Activated naive CD8-positive, alpha-beta T cell treated with anti-CD3 and anti-CD28 coated beads, Interleukin-2, amount 10 ng/mL, durations not matched to agents 7 days and 5 days (primary cell): ENCODE measurements at regions not wholly inside any gene's neighbourhood (a gene's known extent, or its start where the extent isn't known, plus 50 kb on each side); places are given as distances from the start of the nearest gene placed in this dataset.
A peak's percentile ranks its signal among the peaks of the same experiment; 100 is the strongest.

ENCODE experiments used
- ATAC-seq: fragments of 150-1000 bp; cut with Tn5 transposase; one replicate; pipeline ENCODE4 v1.10.0; 2021; ENCODE audit warnings: low read depth, moderate library complexity
- POLR2A ChIA-PET: fragments of 350-600 bp; sonication (Branson Sonifier 250); formaldehyde crosslinking; loops from one replicate; lab custom pipeline; 2021; ENCODE audit warnings: antibody characterized with exemption; lab: Charles Lee
- DNase-seq: peaks from one replicate; pipeline ENCODE4 v3.0.0; 2021
- H3K27ac Mint-ChIP-seq: one replicate; pipeline ENCODE4 v1.8.0; 2022; ENCODE audit warnings: mild to moderate bottlenecking, mixed read lengths
- H3K27me3 Mint-ChIP-seq: one replicate; pipeline ENCODE4 v1.8.0; 2022; ENCODE audit warnings: mild to moderate bottlenecking, moderate library complexity, mixed read lengths
- H3K36me3 Mint-ChIP-seq: one replicate; pipeline ENCODE4 v1.8.0; 2021; ENCODE audit warnings: mild to moderate bottlenecking, mixed read lengths
- H3K4me1 Mint-ChIP-seq: one replicate; pipeline ENCODE4 v1.8.0; 2021; ENCODE audit warnings: mixed read lengths
- H3K4me3 Mint-ChIP-seq: one replicate; pipeline ENCODE4 v1.8.0; 2022; ENCODE audit warnings: mild to moderate bottlenecking, moderate library complexity, mixed read lengths
- H3K9me3 Mint-ChIP-seq: one replicate; pipeline ENCODE4 v1.8.0; 2021; ENCODE audit warnings: mixed read lengths

DNA sequence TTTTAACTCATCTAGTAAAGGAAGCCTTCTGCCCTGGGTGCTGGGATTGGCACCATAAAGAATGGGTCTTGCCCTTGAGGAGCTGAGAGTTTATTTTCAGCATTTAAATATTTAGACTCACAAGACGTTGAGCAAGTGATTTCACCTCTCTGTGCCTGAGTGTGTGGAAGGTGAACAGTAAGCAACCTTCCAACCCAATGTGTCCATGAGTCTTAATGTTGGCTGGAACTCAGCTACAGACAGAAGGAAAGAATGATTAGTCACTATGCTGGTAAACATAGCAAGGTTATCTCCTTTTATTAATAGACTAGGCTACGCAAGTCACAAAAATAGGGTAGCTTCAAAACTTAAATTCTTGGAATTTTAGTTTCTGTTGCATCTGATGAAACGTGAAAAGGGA, 277.4 kb upstream of the GATB start:
- Mint-ChIP-seq H3K27me3 (no peaks in the 10 kb centered on the region), H3K9me3 (peaks cover 7% of the 10 kb centered on the region), H3K4me3 (no peak overlapping the region), H3K36me3 (peaks cover 4% of the 10 kb centered on the region), H3K27ac (no peak overlapping the region), H3K4me1 (no peaks in the 10 kb centered on the region)
- no peak for DNase-seq
- POLR2A ChIA-PET = no interaction called here
- no peak for ATAC-seq

- peaks cover 1% of the 10 kb centered on the region for H3K9me3 Mint-ChIP-seq
- H3K27me3 Mint-ChIP-seq = no peaks in the 10 kb centered on the region
- H3K4me3 Mint-ChIP-seq = no peak overlapping the region
Observed at GRCh38 chr4:152037435-152037834, 276.6 kb upstream of the GATB start.

GRCh38 chr4:152033621-152034020, 272.8 kb upstream of the GATB start:
- peaks cover under 1% of the 10 kb centered on the region for H3K27me3 Mint-ChIP-seq
- H3K9me3 Mint-ChIP-seq = peaks cover 1% of the 10 kb centered on the region
- no peak overlapping the region for H3K27ac Mint-ChIP-seq
- no peaks in the 10 kb centered on the region for H3K4me1 Mint-ChIP-seq
- POLR2A ChIA-PET = no interaction called here
- peaks cover 2% of the 10 kb centered on the region for H3K36me3 Mint-ChIP-seq
- no peak overlapping the region for H3K4me3 Mint-ChIP-seq
- ATAC-seq (no peak), DNase-seq (no peak)

More at GRCh38 chr4:152037435-152037834, 276.6 kb upstream of the GATB start:
- DNase-seq (no peak), ATAC-seq (no peak)
- POLR2A ChIA-PET = no interaction called here
- no peaks in the 10 kb centered on the region for H3K4me1 Mint-ChIP-seq
- H3K27ac Mint-ChIP-seq = no peak overlapping the region
- H3K36me3 Mint-ChIP-seq = peaks cover 2% of the 10 kb centered on the region

- no peak for ATAC-seq
Observed at GRCh38 chr4:152032722-152033131, 271.9 kb upstream of the GATB start.

GRCh38 chr4:152029631-152030030, 268.8 kb upstream of the GATB start:
- Mint-ChIP-seq H3K27ac (no peak overlapping the region), H3K36me3 (no peaks in the 10 kb centered on the region), H3K9me3 (peaks cover 4% of the 10 kb centered on the region), H3K27me3 (peaks cover 3% of the 10 kb centered on the region), H3K4me1 (peaks cover 3% of the 10 kb centered on the region), H3K4me3 (no peak overlapping the region)
- POLR2A ChIA-PET = no interaction called here
- no peak for ATAC-seq
- no peak for DNase-seq

More at GRCh38 chr4:152032722-152033131, 271.9 kb upstream of the GATB start:
- Mint-ChIP-seq H3K4me1 (no peaks in the 10 kb centered on the region), H3K27ac (no peak overlapping the region), H3K4me3 (no peak overlapping the region), H3K36me3 (peaks cover 2% of the 10 kb centered on the region), H3K27me3 (peaks cover 3% of the 10 kb centered on the region), H3K9me3 (peaks cover 1% of the 10 kb centered on the region)
- no peak for DNase-seq
- POLR2A ChIA-PET = no interaction called here

- POLR2A ChIA-PET = no interaction called here
- peaks cover 3% of the 10 kb centered on the region for H3K4me1 Mint-ChIP-seq
- peaks cover 4% of the 10 kb centered on the region for H3K9me3 Mint-ChIP-seq
- H3K4me3 Mint-ChIP-seq = no peak overlapping the region
- no peak overlapping the region for H3K27ac Mint-ChIP-seq
- ATAC-seq = no peak
- peaks cover 3% of the 10 kb centered on the region for H3K27me3 Mint-ChIP-seq
- no peaks in the 10 kb centered on the region for H3K36me3 Mint-ChIP-seq
- DNase-seq = no peak
Observed at GRCh38 chr4:152028131-152028530, 267.3 kb upstream of the GATB start.

DNA sequence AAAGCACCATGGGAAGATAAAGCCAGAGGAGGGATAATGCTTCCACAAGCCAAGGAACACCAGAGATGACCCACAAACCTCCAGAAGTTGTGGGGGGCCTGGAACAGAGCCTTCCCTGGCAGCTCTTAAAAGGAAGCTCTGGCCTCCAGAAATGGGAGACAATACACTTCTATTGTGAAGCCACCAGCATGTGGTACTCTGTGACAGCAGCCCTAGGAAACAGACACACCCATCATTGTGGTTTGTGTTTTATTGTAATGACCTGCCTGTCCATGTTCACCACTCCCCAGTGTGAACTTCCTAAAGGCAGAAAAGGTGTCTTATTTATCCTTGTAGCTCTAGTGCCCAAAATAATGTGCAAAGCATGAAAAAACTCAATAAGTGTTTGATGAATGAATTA, 264.1 kb upstream of the GATB start:
- no peak for ATAC-seq
- DNase-seq = no peak
- no peak overlapping the region for H3K4me3 Mint-ChIP-seq
- H3K27ac Mint-ChIP-seq = peak overlapping the region; percentile 39
- H3K4me1 Mint-ChIP-seq = peaks cover 3% of the 10 kb centered on the region
- POLR2A ChIA-PET = no interaction called here
- peaks cover 4% of the 10 kb centered on the region for H3K9me3 Mint-ChIP-seq
- H3K36me3 Mint-ChIP-seq = no peaks in the 10 kb centered on the region
- peaks cover 3% of the 10 kb centered on the region for H3K27me3 Mint-ChIP-seq

GRCh38 chr4:152023674-152024073, 262.9 kb upstream of the GATB start:
- H3K36me3 Mint-ChIP-seq = no peaks in the 10 kb centered on the region
- H3K9me3 Mint-ChIP-seq = peaks cover 4% of the 10 kb centered on the region
- DNase-seq = no peak
- no peak overlapping the region for H3K27ac Mint-ChIP-seq
- peaks cover 3% of the 10 kb centered on the region for H3K4me1 Mint-ChIP-seq
- no peak overlapping the region for H3K4me3 Mint-ChIP-seq
- ATAC-seq = no peak
- peaks cover 3% of the 10 kb centered on the region for H3K27me3 Mint-ChIP-seq
- POLR2A ChIA-PET = no interaction called here

GRCh38 chr4:152022543-152022942, 261.7 kb upstream of the GATB start:
- Mint-ChIP-seq H3K27me3 (no peaks in the 10 kb centered on the region), H3K36me3 (no peaks in the 10 kb centered on the region), H3K9me3 (peaks cover 3% of the 10 kb centered on the region), H3K4me3 (no peak overlapping the region), H3K27ac (no peak overlapping the region), H3K4me1 (peaks cover 3% of the 10 kb centered on the region)
- DNase-seq (no peak), ATAC-seq (no peak)
- POLR2A ChIA-PET = no interaction called here

DNA sequence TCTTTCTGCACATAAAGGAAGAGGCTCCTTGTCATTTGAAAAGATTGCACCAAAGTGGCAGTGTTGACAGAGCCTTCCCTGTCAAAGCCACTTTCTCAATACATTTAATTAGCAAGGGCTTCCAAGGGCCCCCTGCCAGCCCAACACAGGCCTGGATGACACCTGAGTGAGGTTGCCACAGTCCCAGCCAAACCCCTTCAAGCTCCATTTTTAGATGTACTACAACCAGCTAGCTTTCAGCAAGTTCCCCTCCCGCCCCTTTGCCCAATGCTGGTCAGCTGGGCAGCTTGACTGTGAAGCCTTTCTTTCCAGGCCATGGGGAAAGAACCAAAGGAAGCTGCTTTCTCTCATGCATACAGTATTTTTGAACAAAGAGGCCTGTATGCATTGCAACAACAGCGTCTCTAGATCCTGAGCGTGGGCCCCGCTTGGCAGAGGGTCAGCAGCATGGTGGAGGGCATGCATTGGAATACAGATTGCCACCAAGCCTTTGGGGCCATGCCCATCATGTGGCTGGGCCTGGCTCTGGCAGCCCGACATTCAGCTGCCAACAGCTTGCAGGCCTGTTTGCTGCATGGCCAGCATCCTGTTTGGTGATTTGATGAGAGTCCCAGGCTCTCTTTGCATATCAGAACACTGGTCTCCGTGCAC, 261.1 kb upstream of the GATB start:
- no peak overlapping the region for H3K4me3 Mint-ChIP-seq
- no peaks in the 10 kb centered on the region for H3K9me3 Mint-ChIP-seq
- H3K36me3 Mint-ChIP-seq = no peaks in the 10 kb centered on the region
- no peak overlapping the region for H3K27ac Mint-ChIP-seq
- H3K4me1 Mint-ChIP-seq = peaks cover 3% of the 10 kb centered on the region
- H3K27me3 Mint-ChIP-seq = no peaks in the 10 kb centered on the region
- POLR2A ChIA-PET = no interaction called here
- ATAC-seq (no peak), DNase-seq (no peak)

DNA sequence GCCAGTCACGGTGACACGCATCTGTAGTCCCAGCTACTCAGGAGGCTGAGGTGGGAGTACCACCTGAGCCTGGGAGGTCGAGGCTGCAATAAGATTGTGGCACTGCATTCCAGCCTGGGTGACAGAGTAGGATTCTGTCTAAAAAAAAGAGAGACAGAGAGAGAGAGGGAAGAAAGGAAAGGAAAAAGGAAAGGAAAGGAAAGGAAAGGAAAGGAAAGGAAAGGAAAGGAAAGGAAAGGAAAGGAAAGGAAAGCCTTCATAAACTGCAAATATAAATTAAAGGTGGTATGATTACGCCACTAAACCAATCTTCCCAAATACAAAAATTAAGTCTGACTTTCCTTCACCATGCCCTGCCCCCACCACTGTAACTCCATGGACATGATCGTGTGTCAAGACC, 259.3 kb upstream of the GATB start:
- H3K36me3 Mint-ChIP-seq = no peaks in the 10 kb centered on the region
- no peaks in the 10 kb centered on the region for H3K27me3 Mint-ChIP-seq
- no peak overlapping the region for H3K4me3 Mint-ChIP-seq
- H3K27ac Mint-ChIP-seq = peak overlapping the region; percentile 62
- H3K4me1 Mint-ChIP-seq = peaks cover 3% of the 10 kb centered on the region
- POLR2A ChIA-PET = no interaction called here
- ATAC-seq = no peak
- H3K9me3 Mint-ChIP-seq = no peaks in the 10 kb centered on the region
- DNase-seq = no peak

GRCh38 chr4:152016303-152016620, 255.5 kb upstream of the GATB start:
- no peaks in the 10 kb centered on the region for H3K27me3 Mint-ChIP-seq
- no peak overlapping the region for H3K27ac Mint-ChIP-seq
- peaks cover 17% of the 10 kb centered on the region for H3K4me1 Mint-ChIP-seq
- ATAC-seq = no peak
- POLR2A ChIA-PET = no interaction called here
- no peak overlapping the region for H3K4me3 Mint-ChIP-seq
- H3K36me3 Mint-ChIP-seq = peaks cover 7% of the 10 kb centered on the region
- H3K9me3 Mint-ChIP-seq = peaks cover 3% of the 10 kb centered on the region
- no peak for DNase-seq

GRCh38 chr4:152015597-152016302, 254.9 kb upstream of the GATB start:
- ATAC-seq (no peak), DNase-seq (no peak)
- Mint-ChIP-seq H3K27ac (no peak overlapping the region), H3K4me1 (peaks cover 20% of the 10 kb centered on the region), H3K9me3 (peaks cover 3% of the 10 kb centered on the region), H3K36me3 (peaks cover 10% of the 10 kb centered on the region), H3K27me3 (no peaks in the 10 kb centered on the region), H3K4me3 (no peak overlapping the region)
- POLR2A ChIA-PET = no interaction called here

DNA sequence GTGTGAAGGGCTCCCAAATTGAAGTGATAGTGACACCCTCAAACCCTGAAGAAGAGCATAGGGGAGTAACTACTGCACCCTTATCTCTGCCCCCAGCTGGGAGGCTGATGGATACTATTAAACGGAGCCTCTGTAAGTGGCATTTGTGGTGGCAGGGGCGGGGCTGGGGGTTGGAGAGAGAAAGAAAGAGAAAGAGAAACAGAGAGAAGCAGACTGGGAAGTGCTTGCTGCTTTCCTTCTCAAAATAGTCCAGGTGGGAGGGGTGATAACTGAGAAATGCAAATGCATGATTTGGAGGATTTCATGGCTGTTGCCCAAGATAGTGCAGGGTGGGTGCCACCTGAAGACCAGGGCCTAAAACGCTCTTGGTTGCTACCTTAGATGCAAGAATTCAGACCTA, 253.5 kb upstream of the GATB start:
- peak overlapping the region; percentile 83 for H3K27ac Mint-ChIP-seq
- H3K36me3 Mint-ChIP-seq = peaks cover 10% of the 10 kb centered on the region
- POLR2A ChIA-PET = no interaction called here
- ATAC-seq = peak; percentile 87
- H3K4me3 Mint-ChIP-seq = peak overlapping the region; percentile 60
- H3K4me1 Mint-ChIP-seq = peaks cover 27% of the 10 kb centered on the region
- DNase-seq = peak; percentile 66
- peaks cover 3% of the 10 kb centered on the region for H3K9me3 Mint-ChIP-seq
- H3K27me3 Mint-ChIP-seq = peaks cover 2% of the 10 kb centered on the region
